A549 (cell line): ENCODE measurements at regions not wholly inside any gene's neighbourhood (a gene's known extent, or its start where the extent isn't known, plus 50 kb on each side); places are given as distances from the start of the nearest gene placed in this dataset.

Experiments
- ATAC-seq, 2 experiments: fragments of 200-7000 bp in 1 of 2; fragments of >200 bp in 1 of 2; cut with Nextera tagmentation in 1 of 2; cut with Tn5 transposase in 1 of 2; 3 replicates each; pipeline versions ENCODE4 v1.8.0 to v1.9.1; 2018 to 2020; ENCODE audit warnings: mild to moderate bottlenecking in 1 of 2, moderate library complexity in 1 of 2
- CTCF ChIA-PET: fragments of 300-600 bp; sonication (Branson Sonifier 250); formaldehyde crosslinking; extraction: SDS; loops from one replicate; lab custom pipeline; 2021; ENCODE audit warnings: antibody characterized with exemption, inconsistent platforms; lab: Yijun Ruan, JAX
- POLR2A ChIA-PET: fragments of 350-600 bp; formaldehyde crosslinking; extraction: SDS; loops from one replicate; lab custom pipeline; 2021; ENCODE audit warnings: antibody characterized with exemption, inconsistent platforms; lab: Yijun Ruan, JAX
- DNase-seq, 2 experiments: peaks; one replicate each; pipeline versions ENCODE4 v3.0.0 to v3.0.0-alpha.2; 2011 to 2016; ENCODE audit warnings: low read depth in 1 of 2, low spot score in 1 of 2
- FAIRE-seq: peaks from 2 replicates; lab custom pipeline; 2011; peaks lifted over from hg19 to GRCh38; lab: Jason Lieb, UNC
- H3K27ac ChIP-seq, 2 experiments: fragments of >200 bp; sonication (Bioruptor Twin); formaldehyde crosslinking; 3 replicates each; pipeline ENCODE4 v1.5.1; 2016 to 2017
- H3K4me1 ChIP-seq: fragments of >200 bp; sonication (Bioruptor Twin); formaldehyde crosslinking; 3 replicates; pipeline ENCODE4 v1.6.1; 2016
- H3K4me2 ChIP-seq: fragments of >200 bp; sonication (Bioruptor Twin); formaldehyde crosslinking; 3 replicates; pipeline ENCODE4 v1.6.1; 2016
- H3K4me3 ChIP-seq: fragments of >200 bp; sonication (Bioruptor Twin); formaldehyde crosslinking; 3 replicates; pipeline ENCODE4 v1.5.1; 2016
- H3K9me3 ChIP-seq: fragments of >200 bp; sonication (Bioruptor Twin); formaldehyde crosslinking; 3 replicates; pipeline ENCODE4 v1.6.1; 2016
- CEBPB ChIP-seq, 2 experiments: fragments of >200 bp in 1 of 2; sonication (Bioruptor Twin) in 1 of 2; formaldehyde crosslinking in 1 of 2; IDR thresholded peaks; 2 replicates each; pipeline ENCODE4 v1.6.1; 2012 to 2016
- EHF ChIP-seq: fragments of 250-450 bp; sonication (Bioruptor Pico); IDR thresholded peaks from 2 replicates; pipeline ENCODE4 v1.5.0; 2020; ENCODE audit warnings: mild to moderate bottlenecking
- EHMT2 ChIP-seq: fragments of 200-600 bp; sonication (generic); IDR thresholded peaks from 2 replicates; pipeline ENCODE4 v1.6.1; 2016; ENCODE audit warnings: antibody characterized with exemption, low read depth, mild to moderate bottlenecking, moderate library complexity
- ESRRA ChIP-seq: fragments of 150-350 bp; IDR thresholded peaks from 2 replicates; pipeline ENCODE4 v1.6.1; 2014; ENCODE audit warnings: mild to moderate bottlenecking, low read length, borderline replicate concordance
- FOSB ChIP-seq: fragments of 250-450 bp; sonication (Bioruptor Pico); IDR thresholded peaks from 2 replicates; pipeline ENCODE4 v1.5.0; 2020; ENCODE audit warnings: mild to moderate bottlenecking, moderate library complexity
- FOSL2 ChIP-seq, 2 experiments: fragments of 450-650 bp in 1 of 2; fragments of >200 bp in 1 of 2; sonication (Bioruptor Twin) in 1 of 2; formaldehyde crosslinking; IDR thresholded peaks; 2 replicates each; pipeline versions ENCODE4 v1.5.0 to v1.6.1; 2016 to 2020; ENCODE audit warnings: mild to moderate bottlenecking in 1 of 2, moderate library complexity in 1 of 2
- GATA3 ChIP-seq: IDR thresholded peaks from 2 replicates; pipeline ENCODE4 v1.6.1; 2012; ENCODE audit warnings: borderline replicate concordance
- HMGXB4 ChIP-seq: fragments of 250-450 bp; sonication (Bioruptor Pico); IDR thresholded peaks from 2 replicates; pipeline ENCODE4 v1.5.0; 2021; ENCODE audit warnings: mild to moderate bottlenecking, moderate library complexity, borderline replicate concordance
- HOXA7 ChIP-seq: fragments of 250-450 bp; sonication (Bioruptor Pico); IDR thresholded peaks from 2 replicates; pipeline ENCODE4 v1.5.0; 2020; ENCODE audit warnings: mild to moderate bottlenecking, moderate library complexity
- HOXB5 ChIP-seq: fragments of 250-450 bp; sonication (Bioruptor Pico); IDR thresholded peaks from 2 replicates; pipeline ENCODE4 v1.5.0; 2020; ENCODE audit warnings: mild to moderate bottlenecking, moderate library complexity
- JUNB ChIP-seq: fragments of >200 bp; sonication (Bioruptor Twin); formaldehyde crosslinking; IDR thresholded peaks from 2 replicates; pipeline ENCODE4 v1.6.1; 2016
- KDM1A ChIP-seq: fragments of 200-600 bp; sonication (generic); IDR thresholded peaks from 2 replicates; pipeline ENCODE4 v1.6.1; 2016; ENCODE audit warnings: low read depth, mild to moderate bottlenecking
- MYC ChIP-seq: IDR thresholded peaks from 2 replicates; pipeline ENCODE4 v1.6.1; 2012; ENCODE audit warnings: mild to moderate bottlenecking, inconsistent platforms, low read length, improper control_type of control experiment, borderline replicate concordance
- NR3C1 ChIP-seq: fragments of >200 bp; sonication (Bioruptor Twin); formaldehyde crosslinking; IDR thresholded peaks from 3 replicates; pipeline ENCODE4 v1.6.1; 2017
- PHF8 ChIP-seq: fragments of 200-600 bp; sonication (generic); IDR thresholded peaks from 2 replicates; pipeline ENCODE4 v1.6.1; 2016; ENCODE audit warnings: low read depth, mild to moderate bottlenecking, antibody characterized with exemption, moderate library complexity, borderline replicate concordance
- POLR2A ChIP-seq: IDR thresholded peaks from 2 replicates; pipeline ENCODE4 v1.6.1; 2012; ENCODE audit warnings: mild to moderate bottlenecking, low read length
- POLR2AphosphoS2 ChIP-seq: conservative IDR thresholded peaks from 2 replicates; pipeline ENCODE4 v1.6.1; 2012; ENCODE audit warnings: low read length, improper control_type of control experiment, inconsistent platforms
- RARB ChIP-seq: fragments of 250-450 bp; sonication (Bioruptor Pico); IDR thresholded peaks from 2 replicates; pipeline ENCODE4 v1.8.0; 2021; ENCODE audit warnings: mild to moderate bottlenecking, moderate library complexity
- RFX5 ChIP-seq: fragments of 450-650 bp; IDR thresholded peaks from 2 replicates; pipeline ENCODE4 v1.7.1; 2014; ENCODE audit warnings: antibody characterized with exemption, mild to moderate bottlenecking, moderate library complexity
- SREBF2 ChIP-seq: fragments of 450-650 bp; IDR thresholded peaks from 2 replicates; pipeline ENCODE4 v1.6.1; 2014; ENCODE audit warnings: mild to moderate bottlenecking, moderate library complexity
- ZNF302 ChIP-seq: fragments of 250-450 bp; sonication (Bioruptor Pico); IDR thresholded peaks from 2 replicates; pipeline ENCODE4 v1.9.0; 2021; ENCODE audit warnings: inconsistent platforms, mild to moderate bottlenecking, moderate library complexity
- WGBS: methylation state at CpG from one replicate; pipeline ENCODE4 v1.1.6; 2017; ENCODE audit errors: missing lambda C conversion rate; 5-methylcytosine and 5-hydroxymethylcytosine counted together
- TF ChIP-seq, protein P1 (sequence below): fragments of 150-350 bp; IDR thresholded peaks from 2 replicates; pipeline ENCODE4 v1.6.1; 2014; ENCODE audit warnings: low read depth, mild to moderate bottlenecking, low read length
- TF ChIP-seq, protein P2 (sequence below): fragments of 450-650 bp; IDR thresholded peaks from 2 replicates; pipeline ENCODE4 v1.6.1; 2014; ENCODE audit warnings: antibody characterized with exemption
- TF ChIP-seq, protein P3 (sequence below): fragments of >200 bp; sonication (Bioruptor Twin); formaldehyde crosslinking; IDR thresholded peaks from 3 replicates; pipeline ENCODE4 v1.5.1; 2016
- TF ChIP-seq, protein P4 (sequence below): fragments of 250-450 bp; sonication (Bioruptor Pico); IDR thresholded peaks from 2 replicates; pipeline ENCODE4 v1.5.0; 2020; ENCODE audit warnings: low read depth, mild to moderate bottlenecking, moderate library complexity

- POLR2A ChIA-PET, result no interaction called here
Observed at GRCh38 chr15:48010316-48010715, 110.5 kb upstream of the SLC24A5 start.

DNA sequence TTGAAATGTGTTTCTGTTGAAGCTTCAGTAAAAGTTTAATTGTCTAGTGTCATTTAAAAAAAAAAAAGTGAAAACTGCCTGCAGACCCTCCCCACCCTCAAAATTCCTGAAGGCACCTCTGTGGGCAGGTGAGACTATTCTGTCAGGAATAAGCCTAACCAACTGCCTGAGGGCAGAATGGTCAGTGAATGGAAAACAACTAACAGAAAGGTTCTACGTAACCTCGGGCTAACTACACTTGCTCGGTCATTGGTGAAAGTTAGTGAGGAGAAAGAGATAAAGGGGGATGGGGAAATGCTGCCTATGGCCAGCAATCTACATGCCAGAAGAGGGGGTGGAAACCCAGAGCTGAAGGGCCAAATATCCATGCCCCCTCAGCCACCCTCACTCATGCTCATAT lies 108.6 kb upstream of the SLC24A5 start:
- Histone ChIP-seq H3K4me3 (no peak overlapping the region), H3K4me2 (no peak overlapping the region), H3K27ac (no peak overlapping the region), H3K4me1 (no peaks in the 10 kb centered on the region), H3K9me3 (no peaks in the 10 kb centered on the region)
- WGBS, result 8% methylated on average over 3 of the region's 3 CpGs
- CTCF ChIA-PET, result no interaction called here
- DNase-seq, result no peak
- no peak for FAIRE-seq
- ATAC-seq, result no peak
- POLR2A ChIA-PET, result no interaction called here
- TF ChIP-seq NR3C1 (no peak), RFX5 (no peak), RARB (CRISPR knock-in tag) (no peak), HMGXB4 (CRISPR knock-in tag) (no peak)

More at GRCh38 chr15:48010316-48010715, 110.5 kb upstream of the SLC24A5 start:
- Histone ChIP-seq H3K4me3 (no peak overlapping the region), H3K27ac (no peak overlapping the region), H3K9me3 (no peaks in the 10 kb centered on the region), H3K4me2 (no peak overlapping the region), H3K4me1 (no peaks in the 10 kb centered on the region)
- CTCF ChIA-PET, result no interaction called here
- FAIRE-seq (no peak), DNase-seq (no peak), ATAC-seq (no peak)
- WGBS, result 45% methylated on average over 4 of the region's 4 CpGs
- no peak for TF ChIP-seq GATA3
- TF ChIP-seq ESRRA, result no peak
- TF ChIP-seq NR3C1, result no peak
- TF ChIP-seq ZNF302, result no peak
- no peak for TF ChIP-seq KDM1A
- no peak for TF ChIP-seq MYC
- TF ChIP-seq, protein P1, sequence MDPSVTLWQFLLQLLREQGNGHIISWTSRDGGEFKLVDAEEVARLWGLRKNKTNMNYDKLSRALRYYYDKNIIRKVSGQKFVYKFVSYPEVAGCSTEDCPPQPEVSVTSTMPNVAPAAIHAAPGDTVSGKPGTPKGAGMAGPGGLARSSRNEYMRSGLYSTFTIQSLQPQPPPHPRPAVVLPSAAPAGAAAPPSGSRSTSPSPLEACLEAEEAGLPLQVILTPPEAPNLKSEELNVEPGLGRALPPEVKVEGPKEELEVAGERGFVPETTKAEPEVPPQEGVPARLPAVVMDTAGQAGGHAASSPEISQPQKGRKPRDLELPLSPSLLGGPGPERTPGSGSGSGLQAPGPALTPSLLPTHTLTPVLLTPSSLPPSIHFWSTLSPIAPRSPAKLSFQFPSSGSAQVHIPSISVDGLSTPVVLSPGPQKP, result no peak
- TF ChIP-seq HOXB5, result no peak
- no peak for TF ChIP-seq SREBF2
- TF ChIP-seq FOSB, result no peak
- no peak for TF ChIP-seq CEBPB (IDR thresholded peaks at IDR 0.05)
- TF ChIP-seq POLR2AphosphoS2, result no peak
- no peak for TF ChIP-seq HOXA7 (CRISPR knock-in tag)

GRCh38 chr15:48016865-48017264 lies 103.9 kb upstream of the SLC24A5 start:
- CTCF ChIA-PET, result no interaction called here
- Histone ChIP-seq H3K4me1 (no peaks in the 10 kb centered on the region), H3K4me2 (no peak overlapping the region), H3K4me3 (no peak overlapping the region), H3K9me3 (no peaks in the 10 kb centered on the region), H3K27ac (no peak overlapping the region)
- ATAC-seq (no peak), DNase-seq (no peak), FAIRE-seq (no peak)
- 53% methylated on average over 3 of the region's 3 CpGs for WGBS
- POLR2A ChIA-PET, result no interaction called here
- no peak for TF ChIP-seq PHF8
- TF ChIP-seq MYC, result no peak
- no peak for TF ChIP-seq CEBPB (IDR thresholded peaks at IDR 0.05)
- TF ChIP-seq, protein P2, sequence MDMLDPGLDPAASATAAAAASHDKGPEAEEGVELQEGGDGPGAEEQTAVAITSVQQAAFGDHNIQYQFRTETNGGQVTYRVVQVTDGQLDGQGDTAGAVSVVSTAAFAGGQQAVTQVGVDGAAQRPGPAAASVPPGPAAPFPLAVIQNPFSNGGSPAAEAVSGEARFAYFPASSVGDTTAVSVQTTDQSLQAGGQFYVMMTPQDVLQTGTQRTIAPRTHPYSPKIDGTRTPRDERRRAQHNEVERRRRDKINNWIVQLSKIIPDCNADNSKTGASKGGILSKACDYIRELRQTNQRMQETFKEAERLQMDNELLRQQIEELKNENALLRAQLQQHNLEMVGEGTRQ, result no peak
- no peak for TF ChIP-seq POLR2A
- no peak for TF ChIP-seq EHF (CRISPR knock-in tag)
- TF ChIP-seq, protein P3, sequence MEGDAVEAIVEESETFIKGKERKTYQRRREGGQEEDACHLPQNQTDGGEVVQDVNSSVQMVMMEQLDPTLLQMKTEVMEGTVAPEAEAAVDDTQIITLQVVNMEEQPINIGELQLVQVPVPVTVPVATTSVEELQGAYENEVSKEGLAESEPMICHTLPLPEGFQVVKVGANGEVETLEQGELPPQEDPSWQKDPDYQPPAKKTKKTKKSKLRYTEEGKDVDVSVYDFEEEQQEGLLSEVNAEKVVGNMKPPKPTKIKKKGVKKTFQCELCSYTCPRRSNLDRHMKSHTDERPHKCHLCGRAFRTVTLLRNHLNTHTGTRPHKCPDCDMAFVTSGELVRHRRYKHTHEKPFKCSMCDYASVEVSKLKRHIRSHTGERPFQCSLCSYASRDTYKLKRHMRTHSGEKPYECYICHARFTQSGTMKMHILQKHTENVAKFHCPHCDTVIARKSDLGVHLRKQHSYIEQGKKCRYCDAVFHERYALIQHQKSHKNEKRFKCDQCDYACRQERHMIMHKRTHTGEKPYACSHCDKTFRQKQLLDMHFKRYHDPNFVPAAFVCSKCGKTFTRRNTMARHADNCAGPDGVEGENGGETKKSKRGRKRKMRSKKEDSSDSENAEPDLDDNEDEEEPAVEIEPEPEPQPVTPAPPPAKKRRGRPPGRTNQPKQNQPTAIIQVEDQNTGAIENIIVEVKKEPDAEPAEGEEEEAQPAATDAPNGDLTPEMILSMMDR, result no peak
- TF ChIP-seq JUNB, result no peak
- TF ChIP-seq HOXA7 (CRISPR knock-in tag), result no peak
- TF ChIP-seq HMGXB4 (CRISPR knock-in tag), result no peak
- no peak for TF ChIP-seq EHMT2
- TF ChIP-seq, protein P4, sequence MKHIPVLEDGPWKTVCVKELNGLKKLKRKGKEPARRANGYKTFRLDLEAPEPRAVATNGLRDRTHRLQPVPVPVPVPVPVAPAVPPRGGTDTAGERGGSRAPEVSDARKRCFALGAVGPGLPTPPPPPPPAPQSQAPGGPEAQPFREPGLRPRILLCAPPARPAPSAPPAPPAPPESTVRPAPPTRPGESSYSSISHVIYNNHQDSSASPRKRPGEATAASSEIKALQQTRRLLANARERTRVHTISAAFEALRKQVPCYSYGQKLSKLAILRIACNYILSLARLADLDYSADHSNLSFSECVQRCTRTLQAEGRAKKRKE (CRISPR knock-in tag), result no peak
- TF ChIP-seq FOSL2 (IDR thresholded peaks at IDR 0.05), result no peak
- no peak for TF ChIP-seq FOSL2 (CRISPR knock-in tag; IDR thresholded peaks at IDR 0.05)
